H1 (cell line): ENCODE measurements at regions not wholly inside any gene's neighbourhood (a gene's known extent, or its start where the extent isn't known, plus 50 kb on each side); places are given as distances from the start of the nearest gene placed in this dataset.

Source experiments
- CHD1 ChIP-seq: IDR thresholded peaks from 2 replicates; pipeline ENCODE4 v1.6.1; 2012; ENCODE audit warnings: low read depth, low read length, improper control_type of control experiment
- POLR2AphosphoS5 ChIP-seq: IDR thresholded peaks from 2 replicates; pipeline ENCODE4 v1.6.1; 2011; ENCODE audit warnings: low read depth, low read length
- RAD21 ChIP-seq, 2 experiments: IDR thresholded peaks in 1 of 2; conservative IDR thresholded peaks in 1 of 2; 2 replicates each; pipeline ENCODE4 v1.6.1; 2011; ENCODE audit warnings: low read depth in 2 of 2, low read length in 2 of 2, improper control_type of control experiment in 1 of 2, inconsistent platforms in 1 of 2, mild to moderate bottlenecking in 1 of 2, moderate library complexity in 1 of 2
- SP2 ChIP-seq: IDR thresholded peaks from 2 replicates; pipeline ENCODE4 v1.6.1; 2012; ENCODE audit warnings: mild to moderate bottlenecking, low read length, inconsistent platforms
- TEAD4 ChIP-seq: IDR thresholded peaks from 2 replicates; pipeline ENCODE4 v1.6.1; 2012; ENCODE audit warnings: low read depth, low read length, inconsistent platforms, mixed read lengths
- USF2 ChIP-seq: IDR thresholded peaks from 2 replicates; pipeline ENCODE4 v1.6.1; 2011; ENCODE audit warnings: low read length, improper control_type of control experiment
- TF ChIP-seq, protein P1 (sequence below): IDR thresholded peaks from 2 replicates; pipeline ENCODE4 v1.6.1; 2012; ENCODE audit warnings: inconsistent platforms
- TF ChIP-seq, protein P2 (sequence below): IDR thresholded peaks from 2 replicates; pipeline ENCODE4 v1.6.1; 2011; ENCODE audit warnings: low read depth, mild to moderate bottlenecking, low read length; ENCODE audit not compliant: insufficient read depth

GRCh38 chr14:95979339-95980042, 59.7 kb upstream of the C14orf132 start (continued):
- TF ChIP-seq RAD21 (IDR thresholded peaks at IDR 0.05 in 1 of 2, conservative IDR thresholded peaks at IDR 0.05 in 1 of 2; ENCODE audit: low read depth in 2 of 2, low read length in 2 of 2) (peak; percentile 64 to 75), POLR2AphosphoS5 (no peak), USF2 (no peak), TEAD4 (peak; percentile 65; the same call in 1 of the 2 replicates), SP2 (no peak), CHD1 (no peak)
- TF ChIP-seq, protein P1, sequence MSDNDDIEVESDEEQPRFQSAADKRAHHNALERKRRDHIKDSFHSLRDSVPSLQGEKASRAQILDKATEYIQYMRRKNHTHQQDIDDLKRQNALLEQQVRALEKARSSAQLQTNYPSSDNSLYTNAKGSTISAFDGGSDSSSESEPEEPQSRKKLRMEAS = no peak
- TF ChIP-seq, protein P2, sequence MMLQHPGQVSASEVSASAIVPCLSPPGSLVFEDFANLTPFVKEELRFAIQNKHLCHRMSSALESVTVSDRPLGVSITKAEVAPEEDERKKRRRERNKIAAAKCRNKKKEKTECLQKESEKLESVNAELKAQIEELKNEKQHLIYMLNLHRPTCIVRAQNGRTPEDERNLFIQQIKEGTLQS = no peak
